Activated B cell treated with CpG ODN at 0.5 μM for 24 hours (primary cell): ENCODE measurements at regions not wholly inside any gene's neighbourhood (a gene's known extent, or its start where the extent isn't known, plus 50 kb on each side); places are given as distances from the start of the nearest gene placed in this dataset.
"Not testable (repeated sequence)": the region's sequence is repeated elsewhere in the genome, so short reads cannot be mapped to it uniquely, and the experiment has no call there.

ENCODE experiments used
- ATAC-seq: fragments of 200-7000 bp; cut with Tn5 transposase; one replicate; pipeline ENCODE4 v1.10.0; 2021; ENCODE audit warnings: low read depth, mild to moderate bottlenecking, moderate library complexity
- CTCF ChIA-PET: fragments of 350-600 bp; sonication (Branson Sonifier 250); formaldehyde crosslinking; loops from one replicate; lab custom pipeline; 2021; ENCODE audit warnings: antibody characterized with exemption; lab: Charles Lee
- POLR2A ChIA-PET: fragments of 350-600 bp; sonication (Branson Sonifier 250); formaldehyde crosslinking; loops from one replicate; lab custom pipeline; 2021; ENCODE audit warnings: antibody characterized with exemption; lab: Charles Lee
- DNase-seq: peaks from one replicate; pipeline ENCODE4 v3.0.0; 2022
- H3K27ac Mint-ChIP-seq: one replicate; pipeline ENCODE4 v1.8.0; 2020; ENCODE audit warnings: mixed read lengths
- H3K27me3 Mint-ChIP-seq: one replicate; pipeline ENCODE4 v1.8.0; 2021; ENCODE audit warnings: mixed read lengths
- H3K36me3 Mint-ChIP-seq: one replicate; pipeline ENCODE4 v1.8.0; 2021; ENCODE audit warnings: low read depth, mixed read lengths
- H3K4me1 Mint-ChIP-seq: one replicate; pipeline ENCODE4 v1.8.0; 2021; ENCODE audit warnings: mixed read lengths
- H3K4me3 Mint-ChIP-seq: one replicate; pipeline ENCODE4 v1.8.0; 2020; ENCODE audit warnings: mild to moderate bottlenecking, mixed read lengths
- H3K9me3 Mint-ChIP-seq: one replicate; pipeline ENCODE4 v1.8.0; 2020; ENCODE audit warnings: mixed read lengths
- CTCF ChIP-seq: fragments of 200-600 bp; IDR thresholded peaks from one replicate; pipeline ENCODE4 v1.8.0; 2022; ENCODE audit warnings: antibody characterized with exemption, mild to moderate bottlenecking
- intact Hi-C: fragments of 100-400 bp; cut with micrococcal nuclease; formaldehyde crosslinking; loops from one replicate; pipeline ENCODE4 v1.15.1; 2024

- ATAC-seq (no peak), DNase-seq (no peak)
- TF ChIP-seq CTCF = no peak
- ChIA-PET CTCF (no interaction called here), POLR2A (no interaction called here)
- Mint-ChIP-seq H3K4me1 (no peaks in the 10 kb centered on the region), H3K9me3 (peaks cover 3% of the 10 kb centered on the region), H3K27ac (no peak overlapping the region), H3K27me3 (no peaks in the 10 kb centered on the region), H3K4me3 (no peak overlapping the region), H3K36me3 (no peaks in the 10 kb centered on the region)
- intact Hi-C loops = no loop called here
Measured at GRCh38 chr9:102507044-102507687, 488.0 kb upstream of the CYLC2 start.

DNA sequence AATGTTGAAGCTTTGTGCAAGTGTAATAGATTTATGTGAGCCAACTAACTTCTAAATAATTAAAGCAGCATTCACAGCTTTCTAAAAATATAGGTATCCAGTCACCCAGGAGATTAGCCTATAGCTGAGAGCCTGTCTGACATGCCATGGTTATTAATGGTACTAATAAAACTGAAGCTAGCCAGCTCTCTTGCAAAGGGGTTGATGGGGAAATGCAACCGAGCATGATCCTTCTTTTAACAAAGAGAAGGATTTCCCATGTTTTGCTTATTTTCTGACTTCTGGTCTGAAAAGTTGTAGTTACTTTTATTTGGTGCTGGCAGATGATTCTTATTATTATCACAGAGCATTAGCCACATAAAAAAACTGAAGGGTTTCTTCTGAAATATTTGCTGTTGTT lies 488.7 kb upstream of the CYLC2 start:
- Mint-ChIP-seq H3K27ac (no peak overlapping the region), H3K4me1 (no peaks in the 10 kb centered on the region), H3K27me3 (no peaks in the 10 kb centered on the region), H3K9me3 (peaks cover 5% of the 10 kb centered on the region), H3K4me3 (no peak overlapping the region), H3K36me3 (no peaks in the 10 kb centered on the region)
- intact Hi-C loops = no loop called here
- TF ChIP-seq CTCF = no peak
- no peak for DNase-seq
- ChIA-PET POLR2A (no interaction called here), CTCF (no interaction called here)
- no peak for ATAC-seq

GRCh38 chr9:102499468-102499867 lies 495.7 kb upstream of the CYLC2 start:
- Mint-ChIP-seq H3K4me1 (no peaks in the 10 kb centered on the region), H3K27ac (no peak overlapping the region), H3K27me3 (no peaks in the 10 kb centered on the region), H3K4me3 (no peak overlapping the region), H3K9me3 (peaks cover 2% of the 10 kb centered on the region), H3K36me3 (no peaks in the 10 kb centered on the region)
- no peak for DNase-seq
- ATAC-seq = no peak
- TF ChIP-seq CTCF = no peak
- ChIA-PET CTCF (no interaction called here), POLR2A (no interaction called here)
- intact Hi-C loops = no loop called here

- no peak for DNase-seq
- no peak for TF ChIP-seq CTCF
- Mint-ChIP-seq H3K4me1 (no peaks in the 10 kb centered on the region), H3K27ac (no peak overlapping the region), H3K36me3 (no peaks in the 10 kb centered on the region), H3K4me3 (no peak overlapping the region), H3K9me3 (peaks cover 2% of the 10 kb centered on the region), H3K27me3 (no peaks in the 10 kb centered on the region)
- ChIA-PET POLR2A (no interaction called here), CTCF (no interaction called here)
- no peak for ATAC-seq
- intact Hi-C loops = no loop called here
Measured at GRCh38 chr9:102497709-102498108, 497.4 kb upstream of the CYLC2 start.

- H3K4me3 Mint-ChIP-seq, CTCF ChIA-PET, H3K27me3 Mint-ChIP-seq, H3K9me3 Mint-ChIP-seq, H3K36me3 Mint-ChIP-seq, DNase-seq, ATAC-seq, intact Hi-C loops, POLR2A ChIA-PET, H3K4me1 Mint-ChIP-seq, H3K27ac Mint-ChIP-seq: not testable (repeated sequence)
Measured at GRCh38 chr9:102486976-102487375, 508.2 kb upstream of the CYLC2 start.

DNA sequence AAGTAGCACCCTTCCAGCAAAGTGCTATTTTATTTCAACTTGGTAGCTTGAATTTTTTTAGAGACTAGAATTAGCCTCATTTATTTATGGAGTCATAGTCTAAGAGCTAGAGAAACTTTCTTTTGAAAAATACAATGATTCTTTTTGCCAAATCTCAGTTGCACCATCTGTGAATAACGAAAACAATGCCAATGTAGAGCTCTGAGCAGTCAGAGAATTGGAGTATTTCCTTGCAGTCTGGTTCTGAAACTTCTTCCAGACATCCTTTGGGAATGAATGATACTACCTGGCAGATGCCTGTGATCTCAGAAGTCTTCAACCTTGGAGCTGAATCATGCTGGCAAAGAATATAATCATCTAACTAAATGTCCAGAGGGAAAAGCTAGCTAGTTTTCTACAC lies 511.5 kb upstream of the CYLC2 start:
- no peak overlapping the region for H3K4me3 Mint-ChIP-seq
- no peak for TF ChIP-seq CTCF
- CTCF ChIA-PET = no interaction called here
- intact Hi-C loops = no loop called here
- no peaks in the 10 kb centered on the region for H3K27me3 Mint-ChIP-seq
- H3K36me3 Mint-ChIP-seq = no peaks in the 10 kb centered on the region
- H3K4me1 Mint-ChIP-seq = no peaks in the 10 kb centered on the region
- H3K27ac Mint-ChIP-seq = no peak overlapping the region
- ATAC-seq (no peak), DNase-seq (no peak)
- POLR2A ChIA-PET = no interaction called here
- no peaks in the 10 kb centered on the region for H3K9me3 Mint-ChIP-seq
